PC-3 (cell line): ENCODE measurements at regions not wholly inside any gene's neighbourhood (a gene's known extent, or its start where the extent isn't known, plus 50 kb on each side); places are given as distances from the start of the nearest gene placed in this dataset.

Source experiments
- CTCF ChIP-seq: fragments of 300-600 bp; sonication (generic); conservative IDR thresholded peaks from 2 replicates; pipeline ENCODE4 v1.5.1; 2017; ENCODE audit warnings: antibody characterized with exemption, low read depth, mild to moderate bottlenecking, low read length
- EZH2 ChIP-seq: fragments of 300-600 bp; sonication (generic); IDR thresholded peaks from one replicate; pipeline ENCODE4 v1.6.1; 2017; ENCODE audit warnings: antibody characterized with exemption, mild to moderate bottlenecking, low read length; ENCODE audit not compliant: unreplicated experiment
- EZH2phosphoT487 ChIP-seq: fragments of 300-600 bp; sonication (generic); IDR thresholded peaks from 2 replicates; pipeline ENCODE4 v1.6.1; 2018; ENCODE audit warnings: mild to moderate bottlenecking, antibody characterized with exemption, low read length, borderline replicate concordance

- TF ChIP-seq CTCF (no peak), EZH2phosphoT487 (no peak), EZH2 (no peak)
Observed at GRCh38 chr3:43882976-43883680, 192.4 kb downstream of the ABHD5 start.
